Stimulated activated CD4-positive, alpha-beta T cell treated with anti-CD3 and anti-CD28 coated beads, TNF-alpha, amount 100 ng/mL, for 24 hours (primary cell): ENCODE measurements at regions not wholly inside any gene's neighbourhood (a gene's known extent, or its start where the extent isn't known, plus 50 kb on each side); places are given as distances from the start of the nearest gene placed in this dataset.
A peak's percentile ranks its signal among the peaks of the same experiment; 100 is the strongest.

Experiments used
- DNase-seq, 3 experiments: peaks; one replicate each; pipeline ENCODE4 v3.0.0-alpha.2; 2020; ENCODE audit warnings: low read depth in 3 of 3

GRCh38 chr4:145248502-145248901 lies 68.1 kb upstream of the OTUD4 start:
- DNase-seq, result no peak

- DNase-seq, result peak; percentile 31 to 55 (median 46)
Observed at GRCh38 chr4:145234091-145234706, 53.8 kb upstream of the OTUD4 start.

DNA sequence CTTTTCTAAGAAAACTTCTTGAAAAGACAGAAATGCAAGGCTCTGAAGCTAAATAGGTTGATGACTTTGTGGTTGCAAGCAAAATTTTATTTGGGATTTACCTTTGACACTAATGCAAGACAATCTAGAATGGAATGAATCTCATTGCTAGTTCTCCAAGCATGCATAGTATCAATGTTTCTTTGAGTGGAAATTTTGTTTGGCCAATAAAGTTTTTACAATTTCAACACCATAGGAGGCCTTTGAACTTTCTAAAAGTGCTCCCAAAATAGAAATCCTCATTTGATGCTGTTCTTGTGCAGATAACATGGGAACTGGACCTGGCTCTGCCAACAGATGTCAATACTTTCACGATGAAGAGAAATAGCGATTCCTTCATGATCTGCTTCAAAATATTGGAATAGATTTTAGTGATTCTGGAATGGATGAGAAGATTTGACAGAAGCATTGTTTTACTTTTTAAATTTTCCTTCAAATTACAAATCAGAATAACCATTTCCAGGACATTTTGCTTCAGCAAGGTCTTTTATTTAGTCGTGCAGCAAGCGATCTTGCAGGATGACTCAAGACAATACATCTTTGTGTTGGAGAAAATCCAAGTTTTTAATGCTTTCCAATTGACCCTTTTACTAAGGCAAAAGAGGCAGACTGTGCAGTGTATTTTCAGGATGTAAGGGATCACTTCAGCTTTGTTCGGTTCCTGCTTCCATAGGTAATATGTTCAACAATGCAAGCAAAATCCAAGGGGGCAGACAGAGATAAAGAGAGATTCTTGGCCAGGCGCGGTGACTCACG lies 51.7 kb upstream of the OTUD4 start:
- DNase-seq, result no peak

- no peak for DNase-seq
Observed at GRCh38 chr4:145230726-145231125, 50.3 kb upstream of the OTUD4 start.
